HFFc6 (cell line): ENCODE measurements at regions not wholly inside any gene's neighbourhood (a gene's known extent, or its start where the extent isn't known, plus 50 kb on each side); places are given as distances from the start of the nearest gene placed in this dataset.

ENCODE experiments used
- DNase-seq: peaks from one replicate; pipeline ENCODE4 v3.0.0-alpha.2; 2018
- H3K27ac Mint-ChIP-seq: 2 replicates; pipeline ENCODE4 v1.8.0; 2020; ENCODE audit warnings: mild to moderate bottlenecking, mixed read lengths
- H3K27me3 Mint-ChIP-seq: 2 replicates; pipeline ENCODE4 v1.8.0; 2021; ENCODE audit warnings: mild to moderate bottlenecking, moderate library complexity, mixed read lengths; ENCODE audit not compliant: insufficient read depth
- H3K36me3 Mint-ChIP-seq: 2 replicates; pipeline ENCODE4 v1.8.0; 2021; ENCODE audit warnings: low read depth, mixed read lengths
- H3K4me1 Mint-ChIP-seq: 2 replicates; pipeline ENCODE4 v1.8.0; 2020; ENCODE audit warnings: low read depth, mixed read lengths
- H3K4me3 Mint-ChIP-seq: 2 replicates; pipeline ENCODE4 v1.8.0; 2020; ENCODE audit warnings: mild to moderate bottlenecking, moderate library complexity, mixed read lengths
- H3K9me3 Mint-ChIP-seq: 2 replicates; pipeline ENCODE4 v1.8.0; 2020; ENCODE audit warnings: mild to moderate bottlenecking, mixed read lengths
- TF ChIP-seq, protein P1 (sequence below): fragments of 200-600 bp; sonication (generic); IDR thresholded peaks from 2 replicates; pipeline ENCODE4 v1.5.0; 2021; ENCODE audit warnings: antibody characterized with exemption, mild to moderate bottlenecking

DNA sequence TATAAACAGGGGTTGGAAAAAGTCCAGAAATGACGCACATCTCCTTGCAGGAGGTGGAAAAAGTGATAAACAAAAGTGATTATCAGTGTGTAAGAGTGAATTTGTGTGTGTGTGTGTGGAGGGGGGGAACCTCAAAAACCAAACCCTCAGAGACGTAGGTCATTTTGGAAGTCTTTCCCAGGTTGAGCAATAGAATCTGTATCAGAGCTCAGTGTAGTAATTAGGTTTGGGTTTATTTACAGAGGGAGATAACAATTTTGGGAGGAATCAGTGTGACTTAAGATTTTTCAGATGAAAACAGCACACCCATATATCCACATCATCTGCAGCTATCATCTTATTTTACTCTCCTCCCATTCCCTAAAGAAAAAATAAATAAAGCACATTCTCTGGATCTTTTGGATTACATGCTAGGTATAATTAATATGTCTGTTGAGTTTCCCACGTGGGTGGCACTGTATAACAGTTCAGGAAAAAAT lies 406.4 kb downstream of the FGF9 start:
- no peaks in the 10 kb centered on the region for H3K4me1 Mint-ChIP-seq
- H3K36me3 Mint-ChIP-seq: no peaks in the 10 kb centered on the region
- no peak overlapping the region for H3K27ac Mint-ChIP-seq
- peaks cover 75% of the 10 kb centered on the region for H3K9me3 Mint-ChIP-seq
- no peak overlapping the region for H3K4me3 Mint-ChIP-seq
- DNase-seq: no peak
- no peaks in the 10 kb centered on the region for H3K27me3 Mint-ChIP-seq
- TF ChIP-seq, protein P1, sequence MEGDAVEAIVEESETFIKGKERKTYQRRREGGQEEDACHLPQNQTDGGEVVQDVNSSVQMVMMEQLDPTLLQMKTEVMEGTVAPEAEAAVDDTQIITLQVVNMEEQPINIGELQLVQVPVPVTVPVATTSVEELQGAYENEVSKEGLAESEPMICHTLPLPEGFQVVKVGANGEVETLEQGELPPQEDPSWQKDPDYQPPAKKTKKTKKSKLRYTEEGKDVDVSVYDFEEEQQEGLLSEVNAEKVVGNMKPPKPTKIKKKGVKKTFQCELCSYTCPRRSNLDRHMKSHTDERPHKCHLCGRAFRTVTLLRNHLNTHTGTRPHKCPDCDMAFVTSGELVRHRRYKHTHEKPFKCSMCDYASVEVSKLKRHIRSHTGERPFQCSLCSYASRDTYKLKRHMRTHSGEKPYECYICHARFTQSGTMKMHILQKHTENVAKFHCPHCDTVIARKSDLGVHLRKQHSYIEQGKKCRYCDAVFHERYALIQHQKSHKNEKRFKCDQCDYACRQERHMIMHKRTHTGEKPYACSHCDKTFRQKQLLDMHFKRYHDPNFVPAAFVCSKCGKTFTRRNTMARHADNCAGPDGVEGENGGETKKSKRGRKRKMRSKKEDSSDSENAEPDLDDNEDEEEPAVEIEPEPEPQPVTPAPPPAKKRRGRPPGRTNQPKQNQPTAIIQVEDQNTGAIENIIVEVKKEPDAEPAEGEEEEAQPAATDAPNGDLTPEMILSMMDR: no peak

GRCh38 chr13:22077764-22078163 lies 406.9 kb downstream of the FGF9 start:
- TF ChIP-seq, protein P1: no peak

DNA sequence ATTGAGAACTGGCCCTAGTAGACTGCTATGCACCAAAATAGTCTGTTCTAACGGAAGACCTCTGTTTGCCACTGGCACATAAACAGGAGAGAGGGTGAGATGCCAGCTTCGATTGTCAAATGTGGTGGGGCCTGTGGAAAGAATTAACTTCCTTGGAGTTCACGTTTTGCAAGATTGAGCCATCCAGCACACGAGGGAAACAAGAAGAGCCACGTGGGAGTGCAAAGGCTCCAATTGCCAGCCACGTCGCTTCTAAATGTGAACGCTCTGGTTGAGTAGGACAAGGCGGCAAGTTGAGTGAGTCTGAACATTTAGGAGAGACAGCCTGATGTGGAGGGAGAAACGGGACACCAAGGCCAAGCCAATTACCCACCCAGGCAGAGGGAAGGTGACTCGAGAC lies 409.1 kb downstream of the FGF9 start:
- Mint-ChIP-seq H3K27ac (no peak overlapping the region), H3K27me3 (no peaks in the 10 kb centered on the region), H3K4me3 (no peak overlapping the region), H3K36me3 (no peaks in the 10 kb centered on the region), H3K4me1 (no peaks in the 10 kb centered on the region), H3K9me3 (peaks cover 69% of the 10 kb centered on the region)
- no peak for DNase-seq
- TF ChIP-seq, protein P1: no peak

More at GRCh38 chr13:22077764-22078163, 406.9 kb downstream of the FGF9 start:
- H3K4me1 Mint-ChIP-seq: no peaks in the 10 kb centered on the region
- H3K27ac Mint-ChIP-seq: no peak overlapping the region
- no peak overlapping the region for H3K4me3 Mint-ChIP-seq
- H3K27me3 Mint-ChIP-seq: no peaks in the 10 kb centered on the region
- H3K36me3 Mint-ChIP-seq: no peaks in the 10 kb centered on the region
- peaks cover 75% of the 10 kb centered on the region for H3K9me3 Mint-ChIP-seq
- DNase-seq: no peak

DNA sequence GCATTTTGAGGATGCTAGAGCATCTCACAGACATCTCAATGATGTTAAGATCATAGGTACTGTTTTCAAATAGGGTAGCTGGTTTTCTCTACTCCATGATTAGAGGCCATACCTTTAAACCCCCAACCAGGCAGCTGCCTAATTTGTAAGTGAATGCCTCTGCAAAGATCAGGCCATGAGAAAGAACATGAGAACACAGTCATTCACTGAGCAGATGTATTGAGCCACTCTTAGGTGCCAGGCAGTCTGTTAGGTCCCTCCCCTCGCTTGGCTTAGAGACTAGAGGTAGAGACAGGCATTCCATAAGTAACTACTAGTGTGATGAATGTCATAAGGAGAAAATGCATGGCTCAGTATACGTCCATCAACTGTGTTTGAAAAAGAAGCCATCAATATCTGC lies 410.0 kb downstream of the FGF9 start:
- peaks cover 60% of the 10 kb centered on the region for H3K9me3 Mint-ChIP-seq
- H3K27ac Mint-ChIP-seq: no peak overlapping the region
- H3K4me1 Mint-ChIP-seq: no peaks in the 10 kb centered on the region
- no peak for DNase-seq
- H3K27me3 Mint-ChIP-seq: no peaks in the 10 kb centered on the region; the same call in 1 of the 2 replicates
- H3K36me3 Mint-ChIP-seq: no peaks in the 10 kb centered on the region
- TF ChIP-seq, protein P1: no peak
- H3K4me3 Mint-ChIP-seq: no peak overlapping the region

- TF ChIP-seq, protein P1: no peak
- DNase-seq: no peak
- H3K27ac Mint-ChIP-seq: no peak overlapping the region
- no peaks in the 10 kb centered on the region for H3K4me1 Mint-ChIP-seq
- no peaks in the 10 kb centered on the region; the same call in 1 of the 2 replicates for H3K27me3 Mint-ChIP-seq
- H3K9me3 Mint-ChIP-seq: peaks cover 56% of the 10 kb centered on the region
- H3K4me3 Mint-ChIP-seq: no peak overlapping the region
- no peaks in the 10 kb centered on the region for H3K36me3 Mint-ChIP-seq
Measured at GRCh38 chr13:22081430-22081829, 410.6 kb downstream of the FGF9 start.

DNA sequence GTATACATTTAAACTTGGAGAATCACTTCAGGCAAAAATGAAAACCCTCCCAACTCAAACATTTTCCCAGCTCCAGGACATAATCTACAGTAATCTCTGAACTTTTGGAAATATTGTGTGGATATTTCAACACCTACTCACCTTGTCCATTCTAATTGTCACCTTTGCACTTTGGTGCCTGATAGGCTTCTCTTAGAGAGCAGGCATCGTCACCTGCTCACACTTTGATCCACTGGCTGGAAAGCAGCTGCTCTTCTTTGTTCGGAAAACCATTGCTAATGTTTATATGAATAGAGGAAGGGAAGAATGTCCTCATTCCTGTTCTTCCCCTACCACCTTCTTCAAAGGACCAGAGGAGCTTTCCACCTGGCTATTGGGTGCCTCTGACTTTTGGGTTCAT lies 411.2 kb downstream of the FGF9 start:
- no peaks in the 10 kb centered on the region for H3K36me3 Mint-ChIP-seq
- no peak overlapping the region for H3K4me3 Mint-ChIP-seq
- H3K27me3 Mint-ChIP-seq: no peaks in the 10 kb centered on the region; the same call in 1 of the 2 replicates
- TF ChIP-seq, protein P1: no peak
- H3K9me3 Mint-ChIP-seq: peaks cover 56% of the 10 kb centered on the region
- H3K27ac Mint-ChIP-seq: no peak overlapping the region
- no peak for DNase-seq
- H3K4me1 Mint-ChIP-seq: no peaks in the 10 kb centered on the region
